NCI-H526 (cell line): ENCODE measurements at regions not wholly inside any gene's neighbourhood (a gene's known extent, or its start where the extent isn't known, plus 50 kb on each side); places are given as distances from the start of the nearest gene placed in this dataset.

ENCODE experiments used
- DNase-seq, 2 experiments: peaks; one replicate each; lab custom pipeline; 2025; lab: John Stamatoyannopoulos, UW

DNA sequence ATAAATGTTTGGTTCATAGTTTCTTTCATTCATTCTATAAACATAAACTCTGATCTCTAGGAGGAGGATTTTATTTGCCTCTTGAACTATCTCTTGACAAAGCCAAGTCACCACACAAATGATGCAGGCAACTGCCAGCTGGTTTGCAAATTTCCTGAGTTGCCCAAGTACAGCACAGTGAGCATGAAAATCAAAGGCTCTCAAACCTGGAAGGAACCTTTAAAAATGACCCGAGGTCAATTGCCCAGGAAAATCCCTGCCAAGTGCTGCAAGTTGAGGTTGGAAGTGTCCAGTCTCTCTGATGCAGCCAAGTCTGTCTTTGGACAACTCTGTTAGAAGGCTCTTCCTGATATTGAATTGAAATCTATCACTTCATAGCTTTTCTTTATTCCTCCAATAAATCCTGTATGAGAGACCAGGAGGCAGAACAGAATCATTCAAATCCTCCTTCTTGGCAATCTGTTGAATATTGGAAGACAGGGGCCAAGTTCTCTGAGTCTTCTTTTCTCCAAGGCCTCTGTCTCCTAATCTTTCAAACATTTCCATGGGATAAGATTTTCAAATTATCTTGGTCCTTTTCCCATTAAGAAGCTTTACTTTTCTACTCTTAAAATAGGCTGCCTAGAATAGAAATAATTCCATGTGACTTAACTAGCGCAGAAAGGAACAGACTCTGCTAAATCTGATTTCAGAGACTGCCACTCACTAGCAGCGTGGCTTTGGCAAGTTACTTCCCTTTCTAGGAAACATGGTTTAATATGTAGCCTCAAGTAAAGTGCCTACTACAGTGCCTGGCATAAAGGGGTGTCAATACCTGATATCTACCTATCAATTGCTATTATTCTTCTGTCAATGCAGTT is 159.2 kb downstream of the SNX18 start:
- DNase-seq, result no peak

GRCh38 chr5:54673523-54674225 is 156.1 kb downstream of the SNX18 start:
- DNase-seq, result no peak

DNA sequence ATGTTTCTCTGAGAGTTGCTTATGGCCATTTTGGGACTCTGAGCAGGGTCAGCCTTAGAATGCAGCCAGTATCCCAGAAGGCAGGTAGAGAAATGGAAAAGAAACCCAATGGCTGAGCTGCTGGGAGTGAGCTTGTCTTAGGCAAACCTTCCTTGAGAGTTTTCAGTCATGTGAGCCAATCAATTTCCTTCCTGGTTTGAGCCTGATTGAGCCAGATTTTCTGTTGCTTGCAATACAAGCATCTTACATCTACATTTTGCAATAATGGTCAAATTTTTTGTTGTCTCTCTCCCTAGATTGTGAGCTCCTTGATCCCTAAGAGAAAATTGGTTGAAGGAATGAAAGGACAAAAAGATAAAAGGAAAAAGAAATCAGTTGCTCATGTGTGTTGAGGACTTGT is 155.3 kb downstream of the SNX18 start:
- no peak for DNase-seq

- DNase-seq, result no peak
Measured at GRCh38 chr5:54671681-54672080, 154.1 kb downstream of the SNX18 start.

- DNase-seq, result no peak
Measured at GRCh38 chr5:54671111-54671531, 153.6 kb downstream of the SNX18 start.

GRCh38 chr5:54670281-54670680 is 152.7 kb downstream of the SNX18 start:
- DNase-seq, result no peak

GRCh38 chr5:54669845-54670244 is 152.3 kb downstream of the SNX18 start:
- DNase-seq, result no peak

- DNase-seq, result no peak
Measured at GRCh38 chr5:54669285-54669684, 151.7 kb downstream of the SNX18 start.

DNA sequence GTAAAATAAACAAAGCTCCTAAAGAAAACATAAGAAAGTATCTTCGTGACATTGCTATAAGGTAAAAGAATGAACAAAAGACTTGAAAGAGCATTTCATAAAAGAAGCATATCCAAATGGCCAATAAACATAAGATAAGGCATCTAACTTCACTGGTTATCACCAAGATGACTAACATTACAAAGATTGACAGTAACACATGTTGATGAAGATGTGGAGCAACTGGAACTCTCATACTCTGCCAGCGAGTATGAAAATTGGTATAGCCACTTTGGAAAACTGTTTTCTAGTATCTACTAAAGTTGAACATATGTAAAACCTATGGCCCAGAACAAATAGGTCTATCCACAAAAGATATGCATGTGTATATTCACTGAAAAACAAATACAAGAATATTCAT is 150.5 kb downstream of the SNX18 start:
- DNase-seq, result no peak

DNA sequence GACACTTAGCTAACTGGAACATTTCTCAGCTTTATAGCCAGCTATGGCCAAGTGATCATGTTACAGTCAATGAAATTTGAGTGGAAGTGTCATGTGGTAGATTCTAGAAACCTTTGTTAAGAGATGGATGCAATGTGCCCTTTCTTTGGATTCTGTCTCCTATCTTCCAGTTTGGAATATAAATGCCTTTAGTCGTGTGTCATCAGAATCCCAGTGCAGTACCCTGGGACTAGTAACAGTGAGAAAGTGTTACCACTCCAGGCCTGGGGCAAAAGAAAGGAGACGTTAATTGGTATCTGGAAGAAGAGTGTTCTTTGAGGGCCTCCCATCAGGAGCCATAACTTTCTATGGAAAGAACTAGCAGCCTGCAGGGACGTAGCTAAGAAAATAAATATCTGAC is 149.6 kb downstream of the SNX18 start:
- DNase-seq, result no peak

- DNase-seq, result no peak
Measured at GRCh38 chr5:54663866-54664265, 146.3 kb downstream of the SNX18 start.

DNA sequence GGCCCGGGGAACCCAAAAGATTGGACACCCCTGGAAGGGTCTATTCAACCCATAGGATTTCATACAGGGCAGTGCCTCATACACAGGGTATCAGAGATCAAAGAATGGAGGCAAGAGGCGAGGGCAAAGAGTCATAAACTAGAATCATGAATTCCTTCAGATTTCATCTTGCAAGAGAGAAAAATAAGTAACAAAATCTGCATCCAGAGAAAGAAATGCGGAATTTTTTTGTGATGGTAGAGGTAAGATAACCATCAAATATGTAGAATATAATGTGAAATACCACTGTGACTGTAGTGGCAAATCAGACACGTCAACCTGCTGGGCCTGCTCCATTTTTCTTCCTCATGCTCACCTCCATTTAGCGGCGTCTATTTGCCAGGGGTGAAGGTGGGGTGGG is 143.6 kb downstream of the SNX18 start:
- no peak for DNase-seq

DNA sequence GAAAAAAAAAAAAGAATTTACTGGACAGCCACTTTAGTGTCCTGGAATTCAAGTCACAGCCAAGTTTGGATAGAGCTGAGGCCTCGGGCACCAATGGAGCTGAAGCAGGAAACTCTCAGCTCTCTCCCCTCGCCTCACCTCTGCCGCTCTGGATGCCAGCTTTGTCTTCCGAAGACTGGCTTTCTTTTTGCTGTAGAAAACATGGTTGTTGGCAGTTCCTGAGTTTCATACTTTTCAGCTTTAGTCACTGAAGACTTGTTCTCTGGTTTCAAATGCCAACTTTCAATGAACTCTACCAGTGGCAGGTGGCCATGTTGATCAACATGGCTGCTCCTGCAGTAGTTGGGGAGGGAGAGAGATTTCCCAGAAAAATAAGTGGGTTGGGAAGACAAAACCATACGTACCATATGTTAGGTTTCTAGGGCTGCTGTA is 142.2 kb downstream of the SNX18 start:
- DNase-seq, result no peak

- no peak for DNase-seq
Measured at GRCh38 chr5:54658010-54658409, 140.5 kb downstream of the SNX18 start.

GRCh38 chr5:54656261-54656728 is 138.7 kb downstream of the SNX18 start:
- DNase-seq, result no peak

- DNase-seq, result no peak
Measured at GRCh38 chr5:54655761-54656160, 138.2 kb downstream of the SNX18 start.

DNA sequence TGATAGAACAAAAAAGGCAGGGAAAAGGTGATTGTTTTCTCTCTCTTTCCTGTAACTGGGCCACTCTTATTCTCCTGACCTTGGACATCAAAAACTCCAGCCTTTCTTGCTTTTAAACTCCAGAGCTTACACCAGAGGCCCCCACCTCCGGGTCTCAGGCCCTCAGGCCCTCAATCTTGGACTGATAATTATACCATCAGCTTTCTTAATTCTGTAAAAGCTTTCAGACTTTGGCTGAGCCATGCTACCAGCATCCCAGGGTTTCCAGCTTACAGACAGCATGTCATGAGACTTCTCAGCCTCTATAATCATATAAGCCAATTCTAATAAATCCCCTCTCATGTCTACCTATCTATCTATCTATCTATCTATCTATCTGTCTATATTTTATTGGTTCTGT is 137.7 kb downstream of the SNX18 start:
- no peak for DNase-seq

DNA sequence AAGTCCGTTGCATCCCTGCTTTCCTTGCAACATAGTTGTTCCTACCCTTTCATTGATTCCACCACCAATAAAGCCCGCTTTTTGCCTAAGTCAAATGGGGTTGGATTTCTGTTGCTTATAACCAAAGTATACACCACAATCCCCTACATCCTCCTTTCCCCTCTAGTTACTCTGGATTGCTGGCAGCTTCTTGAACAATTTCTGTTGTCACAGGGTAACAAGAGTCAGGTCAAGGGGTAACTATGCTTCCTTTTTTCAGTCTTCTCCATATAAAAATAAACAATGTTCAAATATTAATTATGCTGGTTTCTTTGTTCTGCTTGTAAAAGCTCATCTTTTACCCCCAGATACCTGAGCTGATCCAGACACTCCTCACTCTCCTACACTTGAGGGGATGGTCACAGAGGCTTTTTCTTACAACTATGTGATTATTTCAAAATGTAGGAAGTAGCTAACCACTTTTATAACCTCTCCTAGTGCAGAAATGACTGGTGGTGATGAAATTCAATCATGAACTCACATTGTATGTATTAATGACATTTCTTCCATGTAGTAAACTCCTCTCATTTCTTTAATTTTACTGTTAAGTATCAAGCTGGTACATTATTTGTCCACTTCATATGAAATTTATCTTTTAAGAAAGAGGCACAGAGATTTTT is 136.5 kb downstream of the SNX18 start:
- no peak for DNase-seq

DNA sequence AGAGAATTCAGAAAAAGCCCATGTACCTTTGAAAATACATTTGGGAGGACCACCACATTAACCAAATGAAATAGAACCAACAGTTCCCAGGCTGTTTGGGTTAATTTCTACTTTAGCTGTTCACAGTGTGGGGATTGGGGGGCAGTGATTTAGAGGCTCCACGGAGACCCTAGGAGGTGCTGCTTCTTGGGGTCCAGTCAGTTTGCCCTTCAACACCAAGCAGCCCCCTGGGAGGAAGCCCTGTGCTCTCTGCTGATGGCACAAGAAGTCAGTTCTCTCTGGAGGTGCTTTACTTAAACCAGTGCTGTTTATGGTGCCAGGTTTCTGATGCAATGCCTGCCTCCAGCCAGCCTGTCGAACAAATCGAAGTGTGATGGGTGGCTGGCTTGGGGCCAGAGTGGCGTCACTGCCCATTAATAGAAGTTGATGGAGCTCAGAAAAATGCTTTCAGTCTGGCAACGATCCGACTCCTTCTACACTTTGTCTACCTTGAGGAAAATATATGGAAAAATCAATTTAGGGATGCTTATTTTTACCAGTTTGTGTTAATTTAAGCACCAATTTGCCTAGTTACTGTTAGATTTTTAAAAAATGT is 134.0 kb downstream of the SNX18 start:
- DNase-seq, result no peak

- DNase-seq, result no peak
Measured at GRCh38 chr5:54649041-54649504, 131.5 kb downstream of the SNX18 start.

DNA sequence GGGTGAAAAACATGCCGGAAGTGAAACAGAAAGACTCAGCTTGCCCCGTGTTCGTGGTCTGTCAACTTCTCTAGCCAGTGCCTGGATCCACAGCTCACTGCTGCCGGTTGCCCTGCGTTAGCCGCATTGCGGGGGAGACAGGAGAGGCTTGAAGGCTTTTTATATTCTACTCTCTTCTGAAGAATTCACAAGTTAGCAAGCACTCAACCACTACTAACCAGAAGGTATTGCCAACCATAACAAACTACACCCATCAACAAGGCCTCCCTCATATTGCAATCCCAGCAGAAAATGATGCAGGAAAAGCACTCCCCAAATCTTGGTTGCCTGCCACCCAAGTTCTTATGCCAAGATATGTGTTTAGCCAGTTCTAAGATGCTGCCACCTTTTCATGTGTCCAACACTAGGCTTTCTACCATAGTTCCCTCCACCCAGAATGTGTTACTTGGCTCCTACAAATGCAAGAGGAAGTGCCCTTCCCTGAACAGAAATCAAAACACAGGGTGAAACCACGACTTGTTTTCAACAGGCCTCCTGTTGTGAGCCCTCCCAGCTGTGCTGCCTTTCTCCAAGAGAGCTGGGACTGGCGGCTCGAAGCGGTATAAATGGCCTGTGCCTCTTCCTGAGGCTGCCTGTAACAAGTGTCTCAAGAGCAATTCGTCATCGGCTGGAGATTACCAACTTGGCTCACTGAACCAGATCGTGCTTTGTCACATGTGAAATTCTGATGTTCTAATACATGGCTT is 129.0 kb downstream of the SNX18 start:
- DNase-seq, result no peak
